Upper lobe of left lung (tissue), 6 donors: ENCODE measurements at regions not wholly inside any gene's neighbourhood (a gene's known extent, or its start where the extent isn't known, plus 50 kb on each side); places are given as distances from the start of the nearest gene placed in this dataset.

ENCODE experiments used
- ATAC-seq, 2 donors: fragments of 200-7000 bp; cut with Tn5 transposase; one replicate each; pipeline ENCODE4 v1.9.1; 2022; ENCODE audit warnings: mild to moderate bottlenecking in 2 of 2, moderate library complexity in 2 of 2; ENCODE audit not compliant: low FRiP score in 2 of 2
- DNase-seq, 2 donors: peaks; one replicate each; pipeline ENCODE4 v3.0.0-alpha.2; 2019 to 2020
- H3K27ac ChIP-seq, 4 donors: fragments of 200-600 bp; sonication (generic); one replicate each; pipeline ENCODE4 v1.5.1; 2016 to 2019
- H3K27me3 ChIP-seq, 4 donors: fragments of 200-600 bp; sonication (generic); one replicate each; pipeline ENCODE4 v1.5.1; 2017 to 2019
- H3K36me3 ChIP-seq, 4 donors: fragments of 200-600 bp; sonication (generic); one replicate each; pipeline ENCODE4 v1.5.1; 2016 to 2019
- H3K4me1 ChIP-seq, 4 donors: fragments of 200-600 bp; sonication (generic); one replicate each; pipeline ENCODE4 v1.5.1; 2018 to 2019
- H3K4me3 ChIP-seq, 4 donors: fragments of 200-600 bp; sonication (generic); one replicate each; pipeline ENCODE4 v1.5.1; 2017 to 2019; ENCODE audit warnings: mild to moderate bottlenecking in 2 of 4, moderate library complexity in 1 of 4
- H3K9me3 ChIP-seq, 4 donors: fragments of 200-600 bp; sonication (generic); one replicate each; pipeline ENCODE4 v1.5.1; 2018 to 2019
- CTCF ChIP-seq, 6 experiments: fragments of 450-650 bp in 4 of 6; fragments of 200-600 bp in 2 of 6; sonication (generic) in 2 of 6; IDR thresholded peaks; one replicate each; pipeline ENCODE4 v1.5.1; 2016 to 2019; ENCODE audit warnings: antibody characterized with exemption in 6 of 6
- EP300 ChIP-seq, 4 donors: sonication (generic); formaldehyde crosslinking; IDR thresholded peaks; one replicate each; pipeline ENCODE4 v1.5.1; 2017; ENCODE audit warnings: antibody characterized with exemption in 4 of 4, control low read depth in 2 of 4
- POLR2A ChIP-seq, 4 donors: fragments of 450-650 bp; IDR thresholded peaks; one replicate each; pipeline ENCODE4 v1.5.1; 2016 to 2017; ENCODE audit warnings: antibody characterized with exemption in 4 of 4, mild to moderate bottlenecking in 2 of 4
- POLR2AphosphoS5 ChIP-seq, 2 donors: sonication (generic); formaldehyde crosslinking; IDR thresholded peaks; one replicate each; pipeline ENCODE4 v1.5.1; 2017; ENCODE audit warnings: antibody characterized with exemption in 2 of 2
- WGBS, 2 donors: methylation state at CpG; one replicate each; pipeline ENCODE4 v1.1.5; 2017 to 2018; 5-methylcytosine and 5-hydroxymethylcytosine counted together
- donor health status: DM: no; HTN: no; CAD: no; lungs with moderate emphysema.
- donor health status: DM: no; HTN: yes; CAD: no; lungs with severe emphysema.

GRCh38 chr13:33953781-33954180 is 135.8 kb downstream of the RFC3 start:
- Histone ChIP-seq H3K9me3 (no peaks in the 10 kb centered on the region), H3K27me3 (no peaks in the 10 kb centered on the region), H3K27ac (no peak overlapping the region), H3K4me1 (no peaks in the 10 kb centered on the region), H3K36me3 (no peaks in the 10 kb centered on the region), H3K4me3 (no peak overlapping the region)
- no peak for TF ChIP-seq POLR2A (IDR thresholded peaks at IDR 0.05)
- TF ChIP-seq EP300 (IDR thresholded peaks at IDR 0.05), result no peak
- no peak for TF ChIP-seq POLR2AphosphoS5 (IDR thresholded peaks at IDR 0.05)
- TF ChIP-seq CTCF (IDR thresholded peaks at IDR 0.05), result no peak
- DNase-seq, result no peak
- ATAC-seq, result peak in 1 of 2 donors; percentile 34
- 94 to 97% methylated on average over 1 of the region's 1 CpG for WGBS, 2 donors

GRCh38 chr13:33956346-33956745 is 138.4 kb downstream of the RFC3 start:
- Histone ChIP-seq H3K4me3 (no peak overlapping the region), H3K4me1 (no peaks in the 10 kb centered on the region), H3K27ac (no peak overlapping the region), H3K36me3 (no peaks in the 10 kb centered on the region), H3K27me3 (no peaks in the 10 kb centered on the region), H3K9me3 (no peaks in the 10 kb centered on the region)
- no peak for ATAC-seq
- no peak for DNase-seq
- no peak for TF ChIP-seq EP300 (IDR thresholded peaks at IDR 0.05)
- no peak for TF ChIP-seq POLR2AphosphoS5 (IDR thresholded peaks at IDR 0.05)
- TF ChIP-seq POLR2A (IDR thresholded peaks at IDR 0.05), result no peak
- no peak for TF ChIP-seq CTCF (IDR thresholded peaks at IDR 0.05)
- WGBS, 2 donors, result 76 to 82% methylated on average over 2 of the region's 2 CpGs

GRCh38 chr13:33957497-33957905 is 139.6 kb downstream of the RFC3 start:
- Histone ChIP-seq H3K4me1 (no peaks in the 10 kb centered on the region), H3K4me3 (no peak overlapping the region), H3K36me3 (no peaks in the 10 kb centered on the region), H3K27me3 (no peaks in the 10 kb centered on the region), H3K27ac (no peak overlapping the region), H3K9me3 (no peaks in the 10 kb centered on the region)
- 91 to 92% methylated on average over 5 of the region's 5 CpGs for WGBS, 2 donors
- no peak for DNase-seq
- no peak for ATAC-seq
- TF ChIP-seq CTCF (IDR thresholded peaks at IDR 0.05) (no peak), POLR2AphosphoS5 (IDR thresholded peaks at IDR 0.05) (no peak), POLR2A (IDR thresholded peaks at IDR 0.05) (no peak), EP300 (IDR thresholded peaks at IDR 0.05) (no peak)

- Histone ChIP-seq H3K4me3 (no peak overlapping the region), H3K27ac (no peak overlapping the region), H3K36me3 (no peaks in the 10 kb centered on the region), H3K4me1 (no peaks in the 10 kb centered on the region), H3K27me3 (no peaks in the 10 kb centered on the region), H3K9me3 (no peaks in the 10 kb centered on the region)
- no peak for TF ChIP-seq POLR2A (IDR thresholded peaks at IDR 0.05)
- TF ChIP-seq POLR2AphosphoS5 (IDR thresholded peaks at IDR 0.05), result no peak
- TF ChIP-seq CTCF (IDR thresholded peaks at IDR 0.05), result no peak
- TF ChIP-seq EP300 (IDR thresholded peaks at IDR 0.05), result no peak
- WGBS, 2 donors, result 89 to 100% methylated on average over 2 of the region's 2 CpGs
- ATAC-seq (no peak), DNase-seq (no peak)
Measured at GRCh38 chr13:33958964-33959363, 141.0 kb downstream of the RFC3 start.

GRCh38 chr13:33963134-33963533 is 145.2 kb downstream of the RFC3 start:
- TF ChIP-seq POLR2AphosphoS5 (IDR thresholded peaks at IDR 0.05), result no peak
- TF ChIP-seq CTCF (IDR thresholded peaks at IDR 0.05), result no peak
- no peak for TF ChIP-seq POLR2A (IDR thresholded peaks at IDR 0.05)
- no peak for TF ChIP-seq EP300 (IDR thresholded peaks at IDR 0.05)
- no peaks in the 10 kb centered on the region for H3K36me3 ChIP-seq
- no peak for DNase-seq

More at GRCh38 chr13:33963134-33963533, 145.2 kb downstream of the RFC3 start:
- H3K27ac ChIP-seq, result no peak overlapping the region
- H3K9me3 ChIP-seq, result no peaks in the 10 kb centered on the region
- WGBS, 2 donors, result 91 to 94% methylated on average over 3 of the region's 3 CpGs
- no peaks in the 10 kb centered on the region for H3K27me3 ChIP-seq
- H3K4me3 ChIP-seq, result no peak overlapping the region
- H3K4me1 ChIP-seq, result no peaks in the 10 kb centered on the region
- ATAC-seq, result no peak
